Adrenal gland (tissue), 5 donors: ENCODE measurements at regions not wholly inside any gene's neighbourhood (a gene's known extent, or its start where the extent isn't known, plus 50 kb on each side); places are given as distances from the start of the nearest gene placed in this dataset.

Source experiments
- POLR2A ChIP-seq, 2 donors: fragments of 450-650 bp; IDR thresholded peaks; one replicate each; pipeline ENCODE4 v1.6.1; 2017; ENCODE audit warnings: antibody characterized with exemption in 2 of 2, mild to moderate bottlenecking in 2 of 2, moderate library complexity in 1 of 2
- TF ChIP-seq, protein P1 (sequence below), 6 experiments: fragments of 450-650 bp in 4 of 6; fragments of 200-600 bp in 2 of 6; sonication (generic) in 1 of 6; IDR thresholded peaks; 1 replicate in 5 of 6; 2 replicates in 1 of 6; pipeline versions ENCODE4 v1.5.1 to v1.8.0; 2016 to 2021; ENCODE audit warnings: antibody characterized with exemption in 6 of 6, mild to moderate bottlenecking in 2 of 6, moderate library complexity in 1 of 6
- donor health status: DM: no; HTN: no; CAD: no.

DNA sequence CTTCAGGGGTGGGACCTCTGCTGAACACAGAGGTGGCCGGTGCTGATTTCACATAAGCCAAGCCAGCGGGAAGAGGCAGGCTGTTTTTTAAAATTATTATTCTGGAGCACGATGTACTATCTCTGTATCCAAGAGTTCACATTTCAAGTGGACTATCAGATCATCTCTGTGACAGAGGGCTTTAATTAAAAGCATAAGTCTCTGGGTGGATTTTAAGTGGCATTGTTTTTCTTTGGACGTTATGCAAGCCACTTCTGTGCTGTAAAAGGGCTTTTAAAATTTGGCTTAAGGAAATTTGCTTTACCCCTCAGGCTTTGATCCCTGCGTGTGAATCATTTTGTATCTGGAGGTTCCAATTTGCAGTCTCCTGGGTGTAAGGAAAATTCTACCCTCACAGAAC lies 124.7 kb downstream of the PALM2AKAP2 start:
- TF ChIP-seq, protein P1, sequence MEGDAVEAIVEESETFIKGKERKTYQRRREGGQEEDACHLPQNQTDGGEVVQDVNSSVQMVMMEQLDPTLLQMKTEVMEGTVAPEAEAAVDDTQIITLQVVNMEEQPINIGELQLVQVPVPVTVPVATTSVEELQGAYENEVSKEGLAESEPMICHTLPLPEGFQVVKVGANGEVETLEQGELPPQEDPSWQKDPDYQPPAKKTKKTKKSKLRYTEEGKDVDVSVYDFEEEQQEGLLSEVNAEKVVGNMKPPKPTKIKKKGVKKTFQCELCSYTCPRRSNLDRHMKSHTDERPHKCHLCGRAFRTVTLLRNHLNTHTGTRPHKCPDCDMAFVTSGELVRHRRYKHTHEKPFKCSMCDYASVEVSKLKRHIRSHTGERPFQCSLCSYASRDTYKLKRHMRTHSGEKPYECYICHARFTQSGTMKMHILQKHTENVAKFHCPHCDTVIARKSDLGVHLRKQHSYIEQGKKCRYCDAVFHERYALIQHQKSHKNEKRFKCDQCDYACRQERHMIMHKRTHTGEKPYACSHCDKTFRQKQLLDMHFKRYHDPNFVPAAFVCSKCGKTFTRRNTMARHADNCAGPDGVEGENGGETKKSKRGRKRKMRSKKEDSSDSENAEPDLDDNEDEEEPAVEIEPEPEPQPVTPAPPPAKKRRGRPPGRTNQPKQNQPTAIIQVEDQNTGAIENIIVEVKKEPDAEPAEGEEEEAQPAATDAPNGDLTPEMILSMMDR (IDR thresholded peaks at IDR 0.05) = no peak
- no peak for TF ChIP-seq POLR2A (IDR thresholded peaks at IDR 0.05)
